DMS79 (cell line): ENCODE measurements at regions not wholly inside any gene's neighbourhood (a gene's known extent, or its start where the extent isn't known, plus 50 kb on each side); places are given as distances from the start of the nearest gene placed in this dataset.

Source experiments
- DNase-seq: peaks from one replicate; lab custom pipeline; 2025; lab: John Stamatoyannopoulos, UW

GRCh38 chr17:68184816-68185436, 62.9 kb upstream of the AMZ2 start:
- no peak for DNase-seq

GRCh38 chr17:68185820-68186219, 62.0 kb upstream of the AMZ2 start:
- DNase-seq, result no peak

GRCh38 chr17:68190495-68190894, 57.3 kb upstream of the AMZ2 start:
- no peak for DNase-seq

- DNase-seq, result no peak
Measured at GRCh38 chr17:68195667-68196393, 52.0 kb upstream of the AMZ2 start.

- no peak for DNase-seq
Measured at GRCh38 chr17:68196394-68197090, 51.3 kb upstream of the AMZ2 start.

- no peak for DNase-seq
Measured at GRCh38 chr17:68197091-68197996, 50.5 kb upstream of the AMZ2 start.

GRCh38 chr17:68197997-68198930, 49.6 kb upstream of the AMZ2 start:
- DNase-seq, result no peak
